Right forelimb (tissue), 1 donor: ENCODE measurements at regions not wholly inside any gene's neighbourhood (a gene's known extent, or its start where the extent isn't known, plus 50 kb on each side); places are given as distances from the start of the nearest gene placed in this dataset.
"Not testable (repeated sequence)": the region's sequence is repeated elsewhere in the genome, so short reads cannot be mapped to it uniquely, and the experiment has no call there.

Experiments
- DNase-seq: peaks from one replicate; pipeline ENCODE4 v3.0.0-alpha.2; 2018

DNA sequence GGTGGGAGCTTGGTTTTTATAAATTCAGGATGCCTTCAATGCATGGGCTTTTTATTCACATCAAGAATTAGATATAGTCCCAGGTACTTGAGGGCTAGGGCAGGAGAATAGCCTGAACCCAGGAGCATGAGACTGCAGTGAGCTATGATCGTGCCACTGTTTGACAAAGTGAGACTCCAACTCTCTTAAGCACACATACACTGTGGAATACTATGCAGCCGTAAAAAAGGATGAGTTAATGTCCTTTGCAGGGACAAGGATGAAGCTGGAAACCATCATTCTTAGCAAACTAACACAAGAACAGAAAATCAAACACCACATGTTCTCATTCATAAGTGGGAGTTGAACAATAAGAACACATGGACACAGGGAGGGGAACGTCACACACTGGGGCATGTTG, 470.0 kb downstream of the SETD4 start:
- not testable (repeated sequence) for DNase-seq

DNA sequence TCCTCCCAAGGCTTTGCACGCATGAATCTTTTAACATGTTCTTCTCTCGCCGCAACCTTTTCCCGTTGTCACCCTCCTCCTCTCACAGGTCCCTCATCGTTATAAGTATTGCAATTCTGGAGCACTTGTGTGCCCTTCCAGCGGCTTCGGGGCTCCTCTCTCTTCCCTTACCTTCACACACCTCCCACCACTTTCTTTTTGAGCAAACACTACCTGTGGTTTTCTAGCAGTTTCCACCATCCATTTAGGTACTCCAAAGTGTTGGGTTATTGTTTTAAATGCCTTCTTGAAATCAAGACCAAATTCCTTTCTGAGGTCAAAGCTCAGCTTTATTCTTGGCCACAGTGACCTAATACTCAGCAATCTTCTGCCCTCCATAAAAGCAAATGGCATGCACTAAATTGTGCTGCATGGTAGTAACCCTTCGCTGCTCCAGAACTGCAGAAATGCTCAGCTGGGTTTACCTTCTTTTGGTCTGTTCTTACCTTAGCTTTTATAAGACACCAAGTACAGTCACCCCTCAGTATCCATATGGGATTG, 472.4 kb downstream of the SETD4 start:
- DNase-seq, result no peak

DNA sequence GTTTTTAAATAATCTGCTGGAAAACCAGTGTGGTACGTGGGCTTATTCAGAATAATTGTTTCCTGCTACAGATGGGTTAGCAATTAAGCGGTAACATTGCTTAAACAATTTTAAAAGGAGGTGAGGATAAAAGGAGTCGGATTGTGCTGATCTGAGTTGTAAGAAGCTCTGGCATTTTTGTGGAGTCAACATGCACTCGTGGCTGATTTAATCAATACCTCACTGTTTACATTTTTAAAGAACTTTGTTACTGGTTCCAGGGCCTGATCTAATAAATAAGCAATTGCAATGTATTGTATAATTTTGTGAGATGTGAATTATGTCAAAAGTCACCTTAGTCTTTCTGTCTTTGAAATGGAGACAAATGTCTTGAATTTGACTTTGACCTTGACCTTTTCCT, 474.0 kb downstream of the SETD4 start:
- DNase-seq, result no peak

DNA sequence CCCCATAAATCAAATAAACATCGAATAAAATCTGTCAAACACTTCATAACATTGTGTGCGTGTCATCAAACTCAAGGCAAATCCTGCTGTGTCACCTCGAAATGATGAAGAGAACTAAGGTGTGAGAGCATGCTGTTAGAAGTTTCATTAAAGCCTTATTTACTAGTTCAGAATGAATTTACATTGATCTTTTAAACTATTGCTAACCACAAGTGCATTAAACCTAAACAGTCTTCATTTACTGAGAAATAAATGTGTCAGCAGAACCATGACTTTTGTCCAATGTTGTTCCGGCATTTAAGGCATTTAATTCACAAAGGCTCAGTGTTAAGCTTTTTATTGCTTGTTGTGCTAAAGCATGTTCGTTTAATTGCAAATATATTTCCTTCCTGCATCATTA, 474.4 kb downstream of the SETD4 start:
- DNase-seq, result no peak

DNA sequence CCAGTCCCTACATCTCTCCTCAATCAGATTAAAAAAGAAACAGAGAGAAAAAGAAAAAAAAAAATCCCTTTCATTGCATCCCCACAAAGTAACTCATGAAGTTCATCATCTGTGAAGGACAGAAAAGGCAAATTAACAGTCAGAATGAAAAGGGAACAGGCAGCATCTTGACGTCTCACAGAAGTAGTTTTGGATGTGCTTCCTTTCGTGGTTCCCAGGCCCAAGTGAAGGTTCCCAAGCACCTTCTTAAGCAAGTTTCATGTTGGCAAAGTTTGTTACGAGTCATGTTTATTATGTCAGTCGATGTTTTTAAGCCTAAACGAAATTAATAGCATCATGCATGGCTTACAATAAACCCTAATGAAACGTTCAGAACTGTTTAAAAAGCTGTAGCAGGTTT, 475.2 kb downstream of the SETD4 start:
- no peak for DNase-seq

DNA sequence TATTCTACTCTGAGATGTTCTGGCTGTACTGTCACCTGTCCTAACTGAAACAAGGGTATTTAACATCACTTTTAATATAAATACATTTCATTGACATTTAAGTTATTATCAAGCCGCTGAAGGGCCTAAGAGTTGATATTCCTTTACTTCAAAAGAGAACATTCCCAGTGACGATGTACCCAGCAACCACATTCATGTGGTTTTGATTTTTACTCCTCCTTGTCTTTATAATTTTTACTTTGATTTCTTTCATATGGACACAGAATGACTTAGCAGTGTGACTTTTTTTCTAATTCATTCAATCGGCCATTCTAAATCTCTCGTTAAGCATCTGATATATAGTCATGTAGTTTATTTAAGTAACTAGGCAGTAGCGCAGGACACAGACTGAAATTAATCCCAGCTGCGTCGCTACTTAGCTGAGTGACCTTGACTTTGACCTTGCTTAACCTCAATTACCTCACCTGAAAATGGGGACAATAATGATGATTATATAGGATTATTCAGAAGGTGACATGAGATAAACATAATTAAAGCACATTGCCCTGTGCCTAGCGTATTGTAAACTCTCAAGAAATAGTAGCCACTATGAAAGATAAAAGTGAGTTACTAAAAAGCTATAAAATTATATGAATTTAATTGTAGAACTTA, 476.6 kb downstream of the SETD4 start:
- DNase-seq, result no peak

DNA sequence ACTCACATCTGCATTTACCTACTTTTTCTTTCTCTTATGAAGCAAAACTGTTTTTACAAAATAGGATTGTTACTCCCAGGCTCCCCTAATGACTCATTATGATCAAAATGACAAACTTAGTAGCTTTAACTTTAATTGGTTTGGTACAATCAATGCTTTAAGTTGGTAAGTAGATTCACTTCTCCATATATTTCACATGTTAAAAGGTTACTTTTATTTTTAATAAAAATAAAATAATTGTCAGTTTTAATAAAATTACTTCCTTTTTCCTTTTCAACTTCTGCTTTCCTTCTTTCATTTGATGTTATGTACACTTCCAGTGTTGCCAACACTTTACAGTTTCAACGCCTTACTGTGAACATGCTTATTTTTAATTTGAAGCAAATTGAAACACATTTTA, 477.6 kb downstream of the SETD4 start:
- no peak for DNase-seq

DNA sequence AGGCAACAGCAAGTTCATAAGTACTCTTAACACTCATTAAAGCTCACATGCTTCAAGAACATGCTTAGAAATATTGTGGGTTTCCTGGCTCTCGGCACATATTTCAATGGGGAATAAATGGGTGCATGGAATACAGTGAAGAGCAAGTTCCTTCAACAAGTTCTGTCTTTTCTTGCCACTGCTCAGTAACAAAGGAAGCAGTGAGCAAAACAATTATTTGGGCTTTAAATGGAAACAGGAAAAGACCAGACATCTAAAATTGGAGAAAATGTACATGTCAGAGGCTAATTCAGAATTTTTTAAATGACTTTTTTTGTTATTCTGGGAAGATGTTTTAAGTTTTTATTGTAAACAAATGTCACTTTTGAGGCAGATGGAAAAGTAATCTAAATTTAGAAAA, 478.7 kb downstream of the SETD4 start:
- no peak for DNase-seq

DNA sequence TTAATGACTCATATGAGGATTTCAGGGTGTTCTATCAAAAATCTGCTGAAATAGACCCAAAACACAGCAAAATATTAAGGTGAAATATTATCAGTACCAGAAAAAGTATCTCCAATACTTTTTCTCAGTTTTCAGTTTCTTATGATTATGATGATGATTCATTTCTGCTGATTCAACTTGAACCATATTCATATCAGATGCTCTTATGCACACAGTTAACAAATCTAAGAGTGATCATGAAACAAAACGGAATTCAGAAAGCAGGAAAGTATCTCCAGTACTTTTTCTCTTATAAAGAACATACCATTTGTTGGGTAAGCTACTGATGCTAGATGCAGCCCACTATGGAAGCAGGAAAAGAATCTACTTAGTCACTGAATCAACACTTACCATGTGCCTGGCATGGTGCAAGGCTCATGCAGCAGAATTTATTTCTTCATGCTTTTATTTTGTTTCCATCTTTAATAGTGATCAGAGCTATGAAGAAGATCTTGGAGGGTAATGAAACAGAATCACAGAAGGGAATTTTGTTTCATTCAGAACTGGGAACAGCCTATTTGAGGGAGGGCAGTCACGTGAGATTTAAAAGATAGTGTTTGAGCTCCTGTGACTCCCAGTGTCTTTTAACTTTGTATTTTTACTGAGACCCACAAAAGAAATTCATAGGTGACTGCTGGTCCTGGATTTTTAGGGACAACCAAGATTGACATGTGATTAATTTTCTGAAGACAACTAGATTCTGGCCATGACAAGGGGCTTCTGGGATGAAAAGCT, 480.6 kb downstream of the SETD4 start:
- no peak for DNase-seq

DNA sequence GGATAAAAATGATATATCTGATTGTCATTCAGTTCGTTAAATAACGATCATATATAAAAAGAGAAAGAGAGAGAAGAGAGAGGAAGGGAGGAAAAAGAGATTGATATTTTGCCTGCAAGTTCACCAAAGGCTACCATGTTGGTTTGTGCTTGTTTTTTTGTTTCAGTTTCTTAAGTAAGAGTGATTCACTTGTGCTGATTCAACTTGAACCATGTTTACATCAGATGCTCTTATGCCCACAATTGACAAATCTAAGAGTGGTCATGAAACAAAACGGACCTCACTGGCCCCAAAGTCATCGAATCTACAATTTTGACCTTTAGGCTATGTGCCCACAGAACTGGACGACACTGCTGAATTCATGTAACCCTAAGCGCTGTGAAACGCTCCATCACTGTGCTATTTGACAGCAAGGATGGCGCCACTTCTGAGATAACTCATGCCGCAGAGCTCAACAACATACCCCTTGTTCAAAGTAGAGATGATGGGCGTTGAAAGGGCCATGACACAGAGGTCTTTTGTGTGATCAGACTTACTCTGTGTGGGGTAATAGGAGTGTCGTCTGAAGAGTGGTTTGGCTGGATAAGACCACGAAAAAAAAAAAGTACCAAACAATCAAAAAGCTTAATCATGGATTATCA, 481.4 kb downstream of the SETD4 start:
- no peak for DNase-seq

DNA sequence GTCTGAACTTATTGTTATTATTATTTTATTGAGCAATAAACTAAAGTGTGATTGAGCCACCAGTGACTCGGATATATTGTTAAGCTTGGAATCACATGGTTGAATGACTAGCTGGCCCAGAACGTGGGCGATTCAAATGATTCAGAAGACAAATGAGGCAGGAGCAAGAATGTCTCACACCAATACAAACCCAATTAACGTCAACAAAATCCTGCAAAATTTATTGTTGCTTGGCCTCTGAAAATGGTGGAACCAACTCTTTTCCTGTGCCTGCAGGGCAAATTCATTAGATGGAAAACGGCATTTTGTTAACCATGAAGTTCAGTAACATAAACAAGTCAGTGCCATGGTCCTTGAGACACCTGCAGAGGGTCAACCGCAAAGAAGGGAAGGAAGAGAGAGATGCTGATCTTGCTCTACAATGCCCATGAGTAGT, 482.0 kb downstream of the SETD4 start:
- no peak for DNase-seq

DNA sequence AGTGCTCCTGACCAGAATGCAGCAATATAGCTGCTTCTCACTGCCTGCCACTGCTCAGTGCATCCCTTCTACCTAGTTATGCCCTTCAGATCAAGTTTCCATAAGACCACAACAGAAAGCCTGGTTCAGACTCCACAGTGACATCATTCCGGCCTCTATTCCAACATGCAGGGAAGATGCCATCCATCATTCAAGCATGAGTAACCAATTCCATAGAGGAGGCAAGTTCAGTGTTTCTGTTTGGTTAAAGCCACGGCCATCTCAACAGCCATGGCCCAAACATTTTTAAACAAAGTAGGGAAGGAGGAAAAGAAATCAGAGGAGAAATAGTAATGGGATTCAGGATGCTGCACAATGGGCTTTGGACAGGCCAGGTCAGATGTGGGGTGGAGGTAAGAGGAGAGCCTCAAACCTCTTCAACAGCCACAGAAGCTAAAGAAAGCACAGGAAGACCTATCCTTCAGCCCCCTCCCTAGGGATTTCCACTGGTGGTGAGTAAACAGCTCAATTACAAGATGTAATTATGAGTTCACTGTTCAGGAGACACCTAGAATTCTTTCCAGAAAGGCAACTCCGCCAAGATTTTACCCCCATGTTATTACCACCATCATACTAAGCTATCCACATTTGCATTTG, 484.9 kb downstream of the SETD4 start:
- DNase-seq, result no peak

DNA sequence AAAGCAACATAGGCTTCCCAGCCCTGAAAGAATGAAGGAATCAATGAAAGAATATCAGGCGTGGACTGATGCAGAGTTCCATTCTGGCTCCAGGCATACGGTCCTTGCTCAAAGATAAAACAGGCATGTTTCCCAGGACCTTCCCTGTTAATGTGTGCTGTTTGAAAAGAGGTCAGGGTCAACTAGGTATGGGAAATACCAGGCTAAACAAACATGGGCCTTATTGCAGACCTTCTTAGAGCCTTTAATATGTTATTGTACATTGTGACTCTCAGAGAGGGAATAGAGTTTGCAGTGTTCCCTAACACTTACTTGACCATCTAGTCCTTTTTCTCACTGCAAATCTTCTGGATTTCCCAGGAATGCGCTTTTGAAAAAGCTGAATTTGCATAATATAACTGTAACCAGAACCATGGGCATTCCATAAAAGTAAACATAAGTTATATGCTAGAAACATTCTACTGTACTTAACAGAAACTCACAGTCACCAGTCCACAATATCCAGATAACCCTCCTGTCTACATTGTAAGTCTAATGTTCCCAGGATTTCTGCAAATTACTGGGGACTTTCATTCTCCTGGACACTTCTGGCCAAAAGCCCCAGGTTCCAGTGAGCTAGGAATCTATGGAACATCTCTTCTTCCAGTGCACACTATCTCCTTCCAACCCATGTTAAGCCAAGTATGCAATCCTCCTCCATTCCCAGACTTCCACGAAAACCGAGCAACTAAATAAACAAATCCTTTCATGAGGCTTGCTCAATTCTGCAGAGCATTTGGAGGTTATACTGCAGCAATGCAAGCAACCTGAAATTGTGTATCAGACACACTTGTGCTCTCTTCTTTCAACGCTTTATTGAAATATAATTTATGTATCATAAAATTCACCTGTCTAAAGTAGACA, 486.6 kb downstream of the SETD4 start:
- DNase-seq, result no peak

DNA sequence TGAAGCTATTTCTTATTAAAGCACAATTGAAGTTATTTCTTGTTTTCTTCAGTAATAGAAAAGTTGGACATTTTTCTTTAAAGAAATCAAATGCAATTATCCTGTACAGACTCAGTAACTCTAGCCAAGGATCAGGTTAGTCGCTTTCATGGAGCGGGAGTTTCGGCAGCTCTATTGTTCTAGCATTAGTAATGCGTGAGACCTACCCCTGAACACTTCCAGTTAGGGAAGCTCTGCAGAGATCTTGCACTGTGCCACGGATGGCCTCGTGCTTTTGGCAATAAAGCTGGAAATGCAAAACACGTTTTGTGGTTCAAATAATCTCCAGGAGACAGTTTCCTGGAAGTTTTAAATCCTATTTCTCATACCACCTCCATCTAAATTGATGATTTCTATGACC, 488.4 kb downstream of the SETD4 start:
- no peak for DNase-seq

DNA sequence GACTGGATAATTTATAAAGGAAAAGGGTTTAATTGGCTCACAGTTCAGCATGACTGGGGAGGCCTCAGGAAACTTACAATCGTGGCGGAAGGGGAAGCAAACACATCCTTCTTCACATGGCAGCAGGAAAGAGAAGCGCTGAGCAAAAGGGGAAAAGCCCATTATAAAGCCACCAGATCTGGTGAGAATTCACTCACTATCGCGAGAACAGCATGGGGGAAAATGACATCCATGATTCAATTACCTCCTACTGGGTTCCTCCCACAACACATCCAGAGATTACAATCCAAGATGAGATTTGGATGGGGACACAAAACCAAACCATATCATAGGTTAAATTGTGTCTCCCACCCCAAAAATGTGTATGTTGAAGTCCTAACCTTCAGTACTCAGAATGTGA, 491.7 kb downstream of the SETD4 start:
- no peak for DNase-seq

DNA sequence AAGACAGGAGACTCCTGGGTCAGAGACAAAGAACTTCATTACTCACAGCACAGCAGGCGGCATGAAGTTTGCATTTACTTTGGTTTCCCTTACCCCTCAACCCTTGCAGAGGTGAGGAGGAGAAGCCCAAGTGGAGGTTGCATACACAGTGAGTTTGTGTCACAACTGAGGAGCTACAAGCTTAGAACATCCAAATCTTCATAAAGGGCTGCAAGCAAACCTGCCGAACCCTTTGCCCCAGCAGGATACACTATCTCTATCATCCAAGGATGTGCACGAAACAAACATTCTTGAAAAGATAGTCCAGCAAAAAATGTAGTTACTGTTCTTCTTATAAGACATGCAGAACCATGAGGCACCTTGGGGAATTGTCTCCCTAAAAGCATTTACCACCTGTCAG, 493.5 kb downstream of the SETD4 start:
- DNase-seq, result no peak

DNA sequence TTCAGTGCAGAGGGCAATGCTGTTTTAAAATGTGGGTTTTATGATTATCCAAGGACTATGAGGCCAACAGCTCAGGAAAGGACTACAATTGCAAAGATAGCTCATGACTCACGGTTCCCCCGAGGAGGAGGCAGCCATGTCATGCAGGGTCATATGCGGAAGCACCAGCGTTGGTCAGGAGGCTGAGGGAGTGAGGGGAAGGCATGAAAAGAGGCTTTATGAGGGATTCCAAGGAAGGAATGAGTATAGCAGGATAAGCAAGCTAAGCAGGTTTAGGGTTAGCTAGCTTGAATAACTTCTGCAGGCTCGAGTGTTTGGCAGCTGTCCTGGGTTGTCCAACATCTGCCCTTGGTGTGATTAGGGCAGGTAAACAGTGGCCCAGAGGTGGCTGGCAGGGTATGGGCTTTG, 495.1 kb downstream of the SETD4 start:
- DNase-seq, result no peak

DNA sequence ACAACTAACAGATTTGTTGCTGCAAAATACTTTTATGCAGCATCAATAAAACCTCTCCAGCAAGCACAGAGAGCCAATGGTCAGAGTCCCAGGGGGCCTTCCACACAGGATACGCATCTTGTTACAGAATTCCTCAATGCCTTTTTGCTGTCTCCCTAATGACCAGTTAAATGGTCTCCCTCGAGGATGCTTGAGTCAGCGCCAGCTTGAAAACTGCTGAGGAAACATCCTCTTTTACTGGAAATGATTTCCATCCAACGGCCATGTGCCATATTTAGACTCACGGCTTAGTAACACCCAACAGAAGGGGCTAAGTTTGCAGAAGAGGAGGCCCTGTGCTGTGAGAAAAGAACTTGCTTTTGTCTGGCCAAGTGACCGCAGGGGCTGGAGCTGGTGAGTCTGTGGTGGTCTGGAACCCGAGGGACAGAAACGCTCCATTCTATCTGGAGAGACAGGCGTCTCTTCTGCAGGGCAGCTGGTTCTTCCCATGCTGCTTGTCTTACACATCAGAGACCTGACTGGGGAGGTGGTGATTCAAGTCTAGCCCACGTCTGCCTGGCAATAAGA, 496.4 kb downstream of the SETD4 start:
- DNase-seq, result peak; percentile 76

DNA sequence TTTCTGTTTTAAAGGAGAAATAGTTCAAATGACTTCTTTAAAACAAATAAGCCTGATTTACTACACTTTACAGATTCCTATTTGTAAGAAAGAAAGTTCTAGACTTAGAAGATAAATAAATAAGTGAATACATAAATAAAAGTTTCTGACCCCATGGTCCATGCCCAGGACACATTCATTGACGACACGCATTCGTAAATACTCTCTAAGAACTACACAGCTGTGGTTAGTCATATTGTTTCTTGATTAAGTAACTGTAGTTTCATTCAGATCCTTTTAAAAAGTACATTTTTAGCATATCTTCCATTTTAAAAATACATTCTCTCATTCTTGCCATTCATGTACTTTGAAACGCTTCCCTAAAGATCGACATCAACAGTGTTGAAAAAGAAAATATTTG, 497.4 kb downstream of the SETD4 start:
- no peak for DNase-seq

DNA sequence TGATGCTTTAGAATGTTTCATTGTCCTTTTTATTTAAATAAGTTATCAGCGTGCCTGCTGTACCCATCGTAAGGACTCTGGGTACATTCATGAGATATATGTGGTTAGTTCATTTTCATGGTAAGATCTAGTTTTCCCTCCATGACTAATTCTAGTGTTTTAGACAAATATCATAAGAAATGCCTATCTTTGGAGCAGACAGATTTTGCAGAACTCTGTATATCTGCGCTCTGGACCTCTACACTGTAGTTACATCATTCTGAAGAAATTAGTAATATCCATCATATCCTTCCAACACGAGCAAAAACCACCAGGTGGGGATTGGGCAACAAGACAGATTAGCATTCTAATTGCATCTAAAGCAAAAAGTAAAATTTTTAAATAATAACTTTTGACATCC, 499.2 kb downstream of the SETD4 start:
- no peak for DNase-seq

DNA sequence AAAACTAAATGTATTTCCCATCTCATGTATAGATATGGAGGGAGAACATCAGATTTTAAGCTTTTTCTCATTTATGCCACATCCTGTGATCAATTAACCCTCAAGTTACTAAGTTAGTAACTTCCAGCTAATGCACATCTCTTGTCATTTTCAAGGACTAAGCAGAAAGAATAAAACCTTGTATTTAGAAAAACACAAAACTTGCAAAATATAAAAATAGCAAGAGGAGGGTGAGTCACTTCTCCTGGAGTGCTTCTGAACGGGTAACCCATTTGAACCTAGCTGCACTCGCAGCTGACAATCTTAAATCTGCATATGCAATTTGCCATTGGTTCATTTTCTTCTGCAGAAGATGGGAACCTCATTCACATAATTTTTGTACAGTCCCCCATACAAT, 500.5 kb downstream of the SETD4 start:
- no peak for DNase-seq
